Left ventricle myocardium superior (tissue), 1 donor: ENCODE measurements at regions not wholly inside any gene's neighbourhood (a gene's known extent, or its start where the extent isn't known, plus 50 kb on each side); places are given as distances from the start of the nearest gene placed in this dataset.
"Not testable (repeated sequence)": the region's sequence is repeated elsewhere in the genome, so short reads cannot be mapped to it uniquely, and the experiment has no call there.

Experiments used
- ATAC-seq: fragments of 200-7000 bp; cut with Tn5 transposase; one replicate; pipeline ENCODE4 v1.9.1; 2020; ENCODE audit warnings: mild to moderate bottlenecking, moderate library complexity
- DNase-seq: peaks from one replicate; pipeline ENCODE4 v3.0.0-alpha.2; 2020
- intact Hi-C: fragments of 100-400 bp; cut with micrococcal nuclease; formaldehyde crosslinking; loops from one replicate; pipeline ENCODE4 v1.11.0; 2022
- donor health status: DM: no; HTN: yes; CAD: no; lungs with severe emphysema.

GRCh38 chr4:123190176-123190575, 206.4 kb upstream of the SPRY1 start:
- ATAC-seq (no peak), DNase-seq (no peak)
- intact Hi-C loops = no loop called here

DNA sequence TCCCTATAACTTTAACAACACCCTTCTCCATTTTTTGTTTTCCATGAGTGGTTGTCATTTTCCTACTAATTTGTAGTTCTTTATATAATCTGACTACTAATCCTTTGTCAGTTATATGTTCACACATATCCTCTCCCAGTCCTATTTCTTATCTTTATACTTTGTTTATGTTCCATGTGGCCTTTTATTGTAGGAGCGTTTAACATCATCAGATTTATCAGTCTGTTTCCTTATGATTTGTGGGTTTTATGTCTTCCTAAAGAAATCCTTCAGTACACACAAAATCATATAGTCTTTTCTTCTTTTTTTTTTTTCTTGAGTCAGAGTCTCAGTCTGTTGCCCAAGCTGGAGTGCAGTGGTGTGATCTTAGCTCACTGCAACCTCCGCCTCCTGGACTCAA, 204.9 kb upstream of the SPRY1 start:
- DNase-seq = no peak
- ATAC-seq = no peak
- intact Hi-C loops = no loop called here

GRCh38 chr4:123193802-123194367, 202.7 kb upstream of the SPRY1 start:
- no peak for ATAC-seq
- no peak for DNase-seq
- intact Hi-C loops = no loop called here

- ATAC-seq = no peak
- no peak for DNase-seq
- intact Hi-C loops = no loop called here
These were observed 197.9 kb upstream of the SPRY1 start for GRCh38 chr4:123198706-123199105.

DNA sequence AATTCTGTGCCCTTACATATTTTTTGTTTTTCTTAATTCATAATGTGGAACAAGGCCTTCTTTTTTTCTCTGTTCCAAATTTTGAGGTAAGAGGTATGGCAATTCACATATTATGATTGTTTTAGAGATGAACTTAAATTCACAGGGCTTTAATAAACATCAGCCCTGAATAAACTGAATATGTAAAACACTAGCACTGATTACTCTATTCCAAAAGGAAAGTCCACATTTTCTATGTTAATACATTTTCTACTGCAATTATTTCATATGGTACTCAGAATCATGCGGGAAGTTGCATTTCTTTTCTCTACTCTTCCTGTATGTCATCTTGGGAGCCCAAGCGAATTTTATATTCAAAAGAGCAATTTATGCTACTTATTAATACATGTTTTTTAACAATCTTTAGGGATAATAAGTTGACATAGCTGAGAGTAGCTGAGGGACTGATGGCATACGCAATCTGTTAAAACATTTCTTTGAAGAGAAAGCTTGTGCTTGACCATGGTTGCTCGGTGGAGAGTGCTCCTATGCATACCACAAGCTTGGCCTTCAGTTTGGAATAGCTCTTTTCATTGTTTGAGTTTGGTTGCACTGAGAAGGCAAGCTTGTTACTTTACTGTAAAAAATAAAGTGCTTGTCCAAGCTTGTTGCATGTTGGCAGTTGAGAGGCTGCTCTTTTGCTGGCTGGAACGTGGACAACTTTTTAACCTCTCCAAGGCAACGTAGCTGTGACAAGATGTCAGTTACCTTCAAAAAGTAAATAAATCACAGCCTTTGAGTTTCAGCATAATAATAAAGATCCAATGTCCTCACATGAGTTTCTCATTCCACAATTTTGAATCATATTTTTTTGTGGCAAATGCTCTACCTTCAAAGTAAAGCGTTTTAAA, 196.3 kb upstream of the SPRY1 start:
- DNase-seq = no peak
- no peak for ATAC-seq
- intact Hi-C loops = no loop called here

DNA sequence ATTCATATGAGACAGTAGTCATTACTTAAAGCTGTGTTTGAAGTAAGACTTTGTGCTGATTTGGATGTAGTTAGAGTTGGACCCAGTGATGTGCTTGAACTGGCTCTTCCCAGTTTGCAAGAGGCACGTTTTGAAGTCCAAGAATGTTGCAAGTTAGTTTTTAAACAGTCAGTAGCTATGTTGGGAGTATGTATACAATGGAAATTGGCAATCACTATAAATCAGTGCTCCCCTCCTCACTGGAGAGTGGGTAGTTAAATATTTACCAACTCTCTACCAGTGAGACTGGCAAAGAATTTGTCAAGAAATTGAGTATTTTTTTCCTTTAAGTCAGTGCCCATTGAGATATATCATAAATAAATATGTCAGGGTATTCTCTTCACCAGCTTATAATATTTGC, 191.9 kb upstream of the SPRY1 start:
- DNase-seq = no peak
- no peak for ATAC-seq
- intact Hi-C loops = no loop called here

GRCh38 chr4:123206016-123206415, 190.6 kb upstream of the SPRY1 start:
- intact Hi-C loops = no loop called here
- DNase-seq (no peak), ATAC-seq (no peak)

DNA sequence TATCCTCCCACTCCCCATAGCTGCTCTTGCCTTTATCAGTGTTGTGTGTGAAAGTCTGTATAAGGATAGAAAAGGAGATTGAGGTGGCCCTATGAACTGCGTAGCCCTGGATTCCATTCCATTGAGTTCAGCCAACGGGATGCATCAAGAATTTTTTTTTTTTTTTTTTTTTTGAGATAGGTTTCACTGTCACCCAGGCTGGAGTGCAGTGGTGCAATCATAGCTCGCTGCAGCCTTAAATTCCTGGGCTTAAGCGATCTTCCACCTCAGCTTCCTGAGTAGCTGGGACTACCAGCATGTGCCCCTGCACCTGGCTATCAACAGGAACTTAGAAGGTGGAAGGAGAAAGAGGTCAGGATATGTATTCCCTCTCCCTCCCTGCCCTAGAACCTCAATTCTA, 187.2 kb upstream of the SPRY1 start:
- ATAC-seq (no peak), DNase-seq (no peak)
- intact Hi-C loops = no loop called here

DNA sequence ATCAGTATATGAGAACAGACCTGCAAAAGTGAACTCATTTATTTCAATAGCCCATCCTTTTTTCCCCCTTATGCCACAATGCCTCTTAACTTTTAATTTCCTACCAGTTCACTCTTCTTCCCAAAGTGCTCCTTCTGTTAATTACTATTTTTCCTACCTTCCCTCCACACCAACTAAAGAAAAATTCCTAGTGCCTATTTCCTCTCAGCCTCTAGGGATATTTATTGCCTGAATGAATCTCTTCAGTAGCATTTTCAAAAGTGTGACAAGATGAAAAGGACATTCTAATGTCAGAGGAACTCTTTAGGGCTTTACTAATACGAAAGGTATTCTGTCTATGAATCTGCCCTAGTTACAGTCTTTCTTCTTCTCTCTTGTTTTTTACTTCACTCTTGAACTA, 181.1 kb upstream of the SPRY1 start:
- intact Hi-C loops = no loop called here
- ATAC-seq (no peak), DNase-seq (no peak)

GRCh38 chr4:123216543-123216942, 180.1 kb upstream of the SPRY1 start:
- ATAC-seq (no peak), DNase-seq (no peak)
- intact Hi-C loops = no loop called here

- intact Hi-C loops = no loop called here
- no peak for ATAC-seq
- no peak for DNase-seq
These were observed 179.6 kb upstream of the SPRY1 start for GRCh38 chr4:123216946-123217345.

DNA sequence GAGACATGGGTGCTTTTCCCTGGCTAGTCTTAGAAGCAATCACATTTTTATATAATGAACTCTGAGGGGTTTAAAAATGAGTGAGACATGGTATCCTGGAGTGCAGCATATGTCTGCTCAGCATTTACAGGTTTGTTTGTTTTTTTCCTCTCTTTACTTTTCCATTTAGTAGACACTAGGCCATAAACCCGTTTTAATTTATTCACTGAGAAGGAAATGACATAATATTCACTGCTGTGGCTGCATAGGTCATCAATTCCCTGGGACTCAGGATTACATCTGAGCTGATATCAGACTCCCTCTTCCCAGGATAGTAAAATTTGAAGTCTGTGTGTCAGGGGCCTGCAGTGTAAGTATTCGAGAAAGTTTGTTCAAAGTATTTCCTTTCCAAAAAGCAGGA, 178.9 kb upstream of the SPRY1 start:
- intact Hi-C loops = no loop called here
- DNase-seq (no peak), ATAC-seq (no peak)

DNA sequence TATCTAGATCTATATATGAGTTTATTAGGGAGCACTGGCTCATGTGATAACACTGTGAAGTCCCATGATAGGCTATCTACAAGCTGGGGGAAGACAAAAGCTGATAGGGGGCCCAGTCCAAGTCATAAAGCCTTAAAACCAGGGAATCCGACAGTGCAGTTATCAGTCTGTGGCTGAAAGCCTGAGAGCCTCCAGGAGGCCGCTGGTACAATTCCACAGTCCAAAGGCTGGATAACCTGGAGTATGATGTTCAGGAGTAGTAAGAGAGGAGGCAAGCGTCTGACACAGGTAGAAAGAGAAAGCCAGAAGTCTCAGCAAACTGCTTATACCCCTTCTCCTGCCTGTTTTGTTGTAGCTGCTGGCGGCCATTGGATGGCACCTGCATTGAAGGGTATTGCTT, 177.6 kb upstream of the SPRY1 start:
- no peak for ATAC-seq
- intact Hi-C loops = no loop called here
- no peak for DNase-seq

- ATAC-seq (no peak), DNase-seq (no peak)
- intact Hi-C loops = no loop called here
These were observed 167.3 kb upstream of the SPRY1 start for GRCh38 chr4:123229286-123229685.

GRCh38 chr4:123230061-123230460, 166.5 kb upstream of the SPRY1 start:
- ATAC-seq (no peak), DNase-seq (no peak)
- intact Hi-C loops = no loop called here

DNA sequence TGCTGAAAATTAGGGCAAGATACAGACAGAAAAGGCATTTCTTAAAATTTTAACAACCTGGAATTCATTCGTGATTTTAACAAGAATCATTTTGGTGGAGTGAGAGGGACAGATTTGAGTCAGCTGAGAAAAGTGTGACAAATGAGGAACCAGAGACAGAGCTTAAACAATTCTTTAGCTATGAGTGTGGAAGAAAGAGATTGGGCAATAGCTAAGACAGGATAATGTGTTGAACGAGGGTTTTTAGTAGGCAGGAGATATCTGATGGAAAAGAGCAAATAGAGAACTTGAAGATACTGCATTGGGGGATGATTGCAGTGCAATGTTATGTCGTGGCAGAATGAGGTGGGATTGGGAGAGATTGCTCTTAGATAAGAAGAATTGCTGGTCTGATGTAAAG, 164.2 kb upstream of the SPRY1 start:
- intact Hi-C loops = no loop called here
- DNase-seq (no peak), ATAC-seq (no peak)

DNA sequence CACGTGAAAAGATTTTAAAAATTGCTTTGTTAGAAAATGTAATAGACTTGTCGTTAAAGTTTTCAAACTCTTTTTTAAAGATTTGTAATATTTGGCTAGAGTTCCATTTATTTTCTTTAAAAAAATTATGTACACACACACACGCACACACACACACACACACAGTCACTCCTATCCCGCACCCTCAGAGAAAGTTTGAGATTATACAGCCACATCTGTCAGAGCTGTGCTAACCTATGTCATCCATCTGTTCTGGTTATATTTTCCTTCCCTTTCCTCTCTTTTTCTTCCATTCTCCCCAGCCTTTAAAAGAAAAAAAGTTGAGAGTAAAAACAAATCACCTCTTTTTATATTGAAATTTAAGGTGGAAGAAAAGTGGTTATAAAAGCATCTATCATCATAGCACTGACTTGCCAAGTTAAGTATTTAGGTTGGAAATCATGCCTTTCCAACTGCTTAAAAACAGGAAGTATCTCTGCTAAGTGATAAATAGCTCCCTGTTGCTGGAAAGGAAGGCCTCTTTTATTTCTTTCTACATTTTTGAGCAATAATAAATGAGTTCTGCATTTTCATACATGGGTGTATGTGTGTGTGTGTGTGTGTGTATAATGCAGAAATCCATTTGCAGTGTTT, 163.3 kb upstream of the SPRY1 start:
- DNase-seq (no peak), ATAC-seq (no peak)
- intact Hi-C loops = no loop called here

- DNase-seq = no peak
- intact Hi-C loops = no loop called here
- ATAC-seq = no peak
These were observed 161.6 kb upstream of the SPRY1 start for GRCh38 chr4:123234955-123235354.

DNA sequence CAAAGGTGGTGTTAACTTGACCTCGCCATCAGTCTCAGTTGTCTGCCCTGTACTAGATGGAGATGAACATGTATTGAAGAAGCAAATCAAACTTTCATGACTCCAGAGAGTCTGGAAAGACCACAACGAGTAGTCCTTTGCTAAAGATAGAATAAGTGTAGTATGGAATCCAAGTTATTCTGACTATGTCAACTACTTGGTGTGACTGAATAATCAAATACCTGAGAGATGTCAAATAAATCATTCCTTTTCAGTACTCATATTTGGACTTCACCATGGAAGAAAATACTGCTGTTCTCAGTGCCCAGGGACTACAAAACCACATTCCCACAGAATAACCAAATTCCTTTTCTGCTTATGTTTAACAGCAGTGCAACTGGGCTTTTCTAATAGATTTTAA, 161.2 kb upstream of the SPRY1 start:
- ATAC-seq (no peak), DNase-seq (no peak)
- intact Hi-C loops = no loop called here

- DNase-seq (no peak), ATAC-seq (no peak)
- intact Hi-C loops = no loop called here
These were observed 160.0 kb upstream of the SPRY1 start for GRCh38 chr4:123236606-123237005.

DNA sequence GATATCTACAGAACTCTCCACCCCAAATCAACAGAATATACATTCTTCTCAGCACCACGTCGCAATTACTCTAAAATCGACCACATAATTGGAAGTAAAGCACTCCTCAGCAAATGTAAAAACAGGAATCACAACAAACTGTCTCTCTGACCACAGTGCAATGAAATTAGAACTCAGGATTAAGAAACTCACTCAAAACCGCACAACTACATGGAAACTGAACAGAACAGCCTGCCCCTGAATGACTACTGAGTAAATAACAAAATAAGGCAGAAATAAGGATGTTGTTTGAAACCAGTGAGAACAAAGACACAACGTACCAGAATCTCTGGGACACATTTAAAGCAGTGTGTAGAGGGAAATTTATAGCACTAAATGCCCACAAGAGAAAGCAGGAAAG, 156.3 kb upstream of the SPRY1 start:
- intact Hi-C loops = loop anchor here (10.0 kb wide), 1 partner anchor 155 kb away; the partner anchor contains the start of gene SPRY1
- not testable (repeated sequence) for DNase-seq, ATAC-seq
